Common myeloid progenitor, CD34-positive (primary cell): ENCODE measurements at regions not wholly inside any gene's neighbourhood (a gene's known extent, or its start where the extent isn't known, plus 50 kb on each side); places are given as distances from the start of the nearest gene placed in this dataset.

Experiments
- CTCF ChIA-PET: fragments of 350-600 bp; sonication (Branson Sonifier 250); formaldehyde crosslinking; loops from one replicate; lab custom pipeline; 2021; ENCODE audit warnings: antibody characterized with exemption; lab: Charles Lee
- POLR2A ChIA-PET: fragments of 350-600 bp; sonication (Branson Sonifier 250); formaldehyde crosslinking; loops from one replicate; lab custom pipeline; 2021; ENCODE audit warnings: antibody characterized with exemption; lab: Charles Lee
- DNase-seq, 3 donors: peaks; one replicate each; pipeline versions ENCODE4 v3.0.0 to v3.0.0-alpha.2; 2013
- H3K27ac ChIP-seq, 2 experiments: 1 replicate in 1 of 2; 2 replicates in 1 of 2; pipeline ENCODE4 v1.7.0; 2013; ENCODE audit warnings: inconsistent platforms in 2 of 2, low read length in 2 of 2, mild to moderate bottlenecking in 2 of 2, low read depth in 1 of 2, moderate library complexity in 1 of 2; ENCODE audit not compliant: severe bottlenecking in 2 of 2, insufficient read depth in 1 of 2, poor library complexity in 1 of 2
- H3K27me3 ChIP-seq, 5 experiments: replicated peaks in 2 of 5; 1 replicate in 3 of 5; 2 replicates in 2 of 5; pipeline versions ENCODE4 v1.6.1 to v1.7.0; 2013; ENCODE audit warnings: low read length in 4 of 5, mild to moderate bottlenecking in 2 of 5, moderate library complexity in 2 of 5, inconsistent platforms in 1 of 5; ENCODE audit not compliant: insufficient read depth in 5 of 5, control insufficient read depth in 4 of 5
- H3K36me3 ChIP-seq, 4 experiments: 1 replicate in 2 of 4; 2 replicates in 2 of 4; pipeline versions ENCODE4 v1.6.1 to v1.7.0; 2013; ENCODE audit warnings: low read length in 3 of 4, control low read depth in 1 of 4, mild to moderate bottlenecking in 1 of 4; ENCODE audit not compliant: control insufficient read depth in 4 of 4, insufficient read depth in 4 of 4
- H3K4me1 ChIP-seq, 4 experiments: 1 replicate in 3 of 4; 2 replicates in 1 of 4; pipeline versions ENCODE4 v1.6.1 to v1.7.1; 2013; ENCODE audit warnings: low read length in 3 of 4, mild to moderate bottlenecking in 3 of 4, control low read depth in 1 of 4, inconsistent platforms in 1 of 4, moderate library complexity in 1 of 4; ENCODE audit not compliant: control insufficient read depth in 4 of 4, insufficient read depth in 4 of 4; ENCODE audit errors: control extremely low read depth in 1 of 4
- H3K4me3 ChIP-seq, 7 experiments: 1 replicate in 4 of 7; 2 replicates in 3 of 7; pipeline versions ENCODE4 v1.5.1 to v1.7.0; 2013; ENCODE audit warnings: mild to moderate bottlenecking in 7 of 7, low read length in 6 of 7, moderate library complexity in 6 of 7, inconsistent platforms in 2 of 7, low read depth in 2 of 7, control low read depth in 1 of 7; ENCODE audit not compliant: insufficient read depth in 4 of 7, control insufficient read depth in 1 of 7; ENCODE audit errors: extremely low read depth in 1 of 7
- H3K9me3 ChIP-seq, 5 experiments: 1 replicate in 4 of 5; 2 replicates in 1 of 5; pipeline versions ENCODE4 v1.6.1 to v1.7.1; 2013; ENCODE audit warnings: low read length in 4 of 5, mild to moderate bottlenecking in 2 of 5, inconsistent platforms in 1 of 5, low read depth in 1 of 5, moderate library complexity in 1 of 5; ENCODE audit not compliant: control insufficient read depth in 4 of 5, insufficient read depth in 2 of 5; ENCODE audit errors: control extremely low read depth in 1 of 5
- WGBS: methylation state at CpG from one replicate; pipeline ENCODE4 v1.1.5; 2013; ENCODE audit not compliant: insufficient coverage; 5-methylcytosine and 5-hydroxymethylcytosine counted together

DNA sequence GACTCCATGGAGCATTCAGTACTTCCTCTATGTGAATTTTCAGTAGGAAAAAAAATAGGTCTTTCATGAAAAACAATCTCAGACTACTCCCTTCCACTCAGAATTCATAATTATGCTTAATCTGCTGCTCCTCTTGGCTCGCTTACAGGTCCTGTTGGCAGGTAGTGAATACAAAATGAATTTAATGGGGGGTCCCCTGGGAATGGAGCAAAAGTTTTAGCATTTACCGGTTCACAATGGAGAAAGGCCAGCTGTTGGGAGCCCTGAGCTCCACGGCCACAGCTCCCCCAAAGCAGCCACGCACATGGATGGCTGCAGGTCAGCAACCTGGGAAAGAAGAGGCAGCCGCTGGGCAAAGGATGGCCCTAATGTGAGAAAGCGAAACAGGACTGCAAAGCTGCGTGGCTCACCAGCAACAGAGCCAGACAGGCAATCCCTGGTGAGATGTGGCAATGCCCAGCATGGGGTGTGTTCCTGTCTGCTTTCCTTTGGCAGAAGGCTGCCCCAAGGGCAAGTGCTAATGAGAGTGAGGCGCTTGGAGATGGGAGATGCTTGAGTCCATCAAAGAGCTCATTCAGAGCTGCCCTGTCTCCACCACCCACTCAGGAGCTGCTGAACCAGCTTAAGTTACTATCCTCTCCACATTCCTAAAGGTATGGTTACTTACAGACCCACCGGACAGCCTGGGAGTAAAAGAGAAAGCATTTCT is 447.4 kb downstream of the EPHA4 start:
- Histone ChIP-seq H3K9me3 (peaks cover 0 to 8% (median 2%) of the 10 kb centered on the region in 5 experiments), H3K4me1 (peaks cover 0 to 3% (median 0%) of the 10 kb centered on the region in 4 experiments), H3K27me3 (no peaks in the 10 kb centered on the region), H3K36me3 (no peaks in the 10 kb centered on the region), H3K27ac (no peak overlapping the region), H3K4me3 (no peak overlapping the region)
- 98% methylated on average over 5 of the region's 9 CpGs for whole genome bisulfite sequencing
- DNase-seq: peak in 1 of 3 donors; percentile 19
- ChIA-PET POLR2A (interaction anchor here (0.6 kb wide), 2 partner anchors 207 to 224 kb away, joined by 3 to 4 read pairs; no protein-coding TSS in a partner anchor), CTCF (no interaction called here)

DNA sequence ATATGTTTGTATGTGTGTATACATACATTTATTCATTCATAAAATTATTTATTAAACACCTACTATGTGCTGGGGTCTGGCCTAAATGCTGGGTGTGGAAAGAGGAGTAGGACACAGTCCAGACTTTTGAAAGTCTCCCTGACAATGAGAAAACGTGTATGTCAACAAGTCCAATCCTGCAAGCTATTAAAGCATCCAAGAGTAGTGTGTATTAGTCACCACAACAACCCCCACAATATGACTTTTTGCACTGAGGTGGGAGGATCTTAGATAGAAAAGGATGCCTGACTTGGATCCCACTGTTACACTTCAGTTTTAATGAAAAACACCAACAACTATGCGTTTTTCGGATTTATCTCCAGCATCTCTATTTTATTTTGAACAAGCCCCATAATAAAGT is 446.4 kb downstream of the EPHA4 start:
- DNase-seq: peak in 1 of 3 donors; percentile 5
- Histone ChIP-seq H3K36me3 (no peaks in the 10 kb centered on the region), H3K9me3 (peaks cover 0 to 8% (median 2%) of the 10 kb centered on the region in 5 experiments), H3K27ac (no peak overlapping the region), H3K27me3 (no peaks in the 10 kb centered on the region), H3K4me1 (peaks cover 0 to 3% (median 1%) of the 10 kb centered on the region in 4 experiments), H3K4me3 (no peak overlapping the region)
- POLR2A ChIA-PET: no interaction called here
- WGBS: 92% methylated on average over 2 of the region's 3 CpGs
- CTCF ChIA-PET: no interaction called here

DNA sequence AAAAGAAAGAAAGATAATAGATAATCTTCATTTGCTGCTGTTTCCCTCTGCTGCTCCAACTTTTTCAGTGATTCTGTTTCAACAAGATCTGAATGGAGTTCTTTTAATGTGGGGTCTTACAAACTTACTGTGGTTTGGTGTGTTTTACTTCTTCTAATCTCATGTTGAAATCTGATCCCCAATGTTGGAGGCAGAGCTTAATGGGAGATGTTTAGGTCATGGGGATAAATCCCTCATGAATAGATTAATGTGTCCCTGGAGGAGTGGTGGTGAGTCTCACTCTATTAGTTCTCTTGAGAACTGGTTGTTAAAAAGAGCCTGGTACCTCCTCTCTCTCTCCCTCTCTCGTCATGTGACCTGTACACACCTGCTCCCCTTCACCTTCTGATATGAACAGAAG is 442.4 kb downstream of the EPHA4 start:
- Histone ChIP-seq H3K9me3 (peaks cover 0 to 8% (median 2%) of the 10 kb centered on the region in 5 experiments), H3K27me3 (no peaks in the 10 kb centered on the region), H3K27ac (no peak overlapping the region), H3K4me3 (no peak overlapping the region), H3K36me3 (no peaks in the 10 kb centered on the region), H3K4me1 (peaks cover 4 to 24% (median 9%) of the 10 kb centered on the region in 4 experiments)
- ChIA-PET CTCF (no interaction called here), POLR2A (no interaction called here)
- WGBS: 100% methylated on average over 1 of the region's 1 CpG
- DNase-seq: no peak

DNA sequence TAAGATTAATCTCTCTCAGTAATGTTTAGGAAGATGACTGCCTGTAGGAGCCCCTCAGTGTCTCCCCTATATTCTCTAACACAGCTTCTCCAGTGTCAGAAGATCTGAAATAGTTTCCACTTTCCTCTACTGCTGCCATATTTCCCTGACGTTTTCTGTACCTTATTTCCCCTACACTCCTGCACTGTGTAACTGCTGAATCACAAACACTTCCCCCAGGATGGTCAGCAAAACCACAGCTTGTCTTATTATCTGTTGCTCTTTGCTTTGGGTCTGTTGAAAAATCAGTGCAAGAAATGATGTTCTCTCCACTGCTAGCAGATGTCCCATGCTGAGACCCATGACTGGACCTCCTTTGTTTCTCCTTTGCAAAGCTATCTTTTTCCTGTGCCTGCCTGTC is 441.7 kb downstream of the EPHA4 start:
- Histone ChIP-seq H3K27me3 (no peaks in the 10 kb centered on the region), H3K9me3 (peaks cover 0 to 8% (median 2%) of the 10 kb centered on the region in 5 experiments), H3K4me3 (no peak overlapping the region), H3K4me1 (peaks cover 4 to 24% (median 7%) of the 10 kb centered on the region in 4 experiments), H3K36me3 (no peaks in the 10 kb centered on the region), H3K27ac (no peak overlapping the region)
- no peak for DNase-seq
- CTCF ChIA-PET: no interaction called here
- POLR2A ChIA-PET: no interaction called here
- 60% methylated on average over 1 of the region's 1 CpG for WGBS

DNA sequence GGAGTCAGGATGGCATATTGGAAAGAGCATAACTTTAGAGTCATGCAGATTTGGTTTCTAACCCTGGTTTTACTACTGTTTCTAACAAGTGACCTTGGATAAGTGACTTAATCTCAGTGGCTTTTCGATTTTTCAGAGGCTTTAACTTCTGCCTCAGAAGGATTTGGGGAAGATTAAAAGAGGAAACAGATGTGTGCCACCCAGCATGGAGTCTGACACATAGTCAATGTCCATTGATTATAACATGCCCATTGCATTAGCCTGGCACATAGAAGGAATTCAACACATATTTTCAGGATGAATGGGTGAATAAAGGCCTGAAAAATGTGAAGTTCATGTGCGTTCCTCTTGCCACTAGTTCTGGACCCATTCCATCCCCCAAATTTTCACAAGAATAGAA is 438.2 kb downstream of the EPHA4 start:
- CTCF ChIA-PET: interaction anchor here (1.0 kb wide), 1 partner anchor 24 kb away, joined by 3 read pairs; no protein-coding TSS in a partner anchor
- no CpG with 5 or more reads among the region's 2 CpGs for WGBS
- POLR2A ChIA-PET: no interaction called here
- no peaks in the 10 kb centered on the region for H3K27me3 ChIP-seq
- no peaks in the 10 kb centered on the region for H3K36me3 ChIP-seq
- H3K9me3 ChIP-seq: no peaks in the 10 kb centered on the region
- no peak overlapping the region for H3K4me3 ChIP-seq
- H3K4me1 ChIP-seq: peaks cover 4 to 24% (median 7%) of the 10 kb centered on the region in 4 experiments
- peak in 2 of 3 donors; percentile 10 to 22 for DNase-seq
- no peak overlapping the region for H3K27ac ChIP-seq

DNA sequence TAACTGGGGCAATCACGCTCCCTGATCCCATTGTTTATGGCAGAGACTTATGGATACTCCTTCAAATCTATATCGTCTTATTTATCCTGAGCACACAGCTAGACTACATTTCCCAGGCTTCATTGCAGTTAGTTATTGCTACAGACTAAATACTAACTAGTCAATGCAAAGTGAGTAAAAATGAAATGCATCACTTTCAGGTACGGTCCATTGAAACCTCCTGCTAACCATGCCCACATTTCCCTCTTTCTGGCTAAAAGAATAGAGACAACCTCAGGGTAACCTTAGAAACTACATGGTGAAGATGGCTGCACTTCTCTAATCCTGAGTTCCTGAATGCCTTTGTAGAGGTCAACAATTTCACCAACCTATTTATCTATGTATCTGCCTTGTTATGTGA is 437.4 kb downstream of the EPHA4 start:
- 100% methylated on average over 2 of the region's 3 CpGs for WGBS

DNA sequence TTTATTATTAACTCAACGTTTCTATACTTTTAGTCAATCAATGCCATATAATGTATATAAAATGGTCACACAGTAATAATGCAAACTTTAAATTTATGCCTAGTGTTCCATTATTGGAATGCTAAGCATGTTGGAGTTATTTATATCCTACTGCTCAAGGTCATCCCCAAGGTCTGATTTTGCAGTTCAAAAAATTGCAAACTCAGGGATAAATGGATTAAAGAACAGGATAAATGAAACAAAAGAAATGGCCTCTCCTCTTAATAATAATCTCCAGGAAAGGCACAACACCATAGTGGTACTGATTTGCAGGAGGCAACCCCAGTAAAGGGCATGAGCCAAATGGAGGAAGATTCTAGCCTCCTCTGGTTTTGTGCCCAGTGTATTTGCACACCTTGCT is 436.4 kb downstream of the EPHA4 start:
- Histone ChIP-seq H3K9me3 (no peaks in the 10 kb centered on the region), H3K27me3 (no peaks in the 10 kb centered on the region), H3K4me3 (no peak overlapping the region), H3K36me3 (no peaks in the 10 kb centered on the region), H3K27ac (no peak overlapping the region), H3K4me1 (peaks cover 4 to 21% (median 7%) of the 10 kb centered on the region in 4 experiments)
- no CpG with 5 or more reads among the region's 1 CpG for WGBS
- ChIA-PET CTCF (no interaction called here), POLR2A (interaction anchor here (0.5 kb wide), 1 partner anchor 12 kb away, joined by 3 read pairs; no protein-coding TSS in a partner anchor)
- DNase-seq: no peak

More for the DNA sequence above, 437.4 kb downstream of the EPHA4 start:
- ChIA-PET POLR2A (no interaction called here), CTCF (interaction anchor here (1.0 kb wide), 1 partner anchor 25 kb away, joined by 3 read pairs; no protein-coding TSS in a partner anchor)
- H3K4me3 ChIP-seq: no peak overlapping the region
- no peaks in the 10 kb centered on the region for H3K9me3 ChIP-seq
- H3K27ac ChIP-seq: no peak overlapping the region
- no peaks in the 10 kb centered on the region for H3K27me3 ChIP-seq
- no peak for DNase-seq
- peaks cover 4 to 24% (median 7%) of the 10 kb centered on the region in 4 experiments for H3K4me1 ChIP-seq
- H3K36me3 ChIP-seq: no peaks in the 10 kb centered on the region
